Stimulated activated CD4-positive, alpha-beta T cell treated with anti-CD3 and anti-CD28 coated beads, Interleukin-4, amount 100 ng/mL, for 24 hours (primary cell): ENCODE measurements at regions not wholly inside any gene's neighbourhood (a gene's known extent, or its start where the extent isn't known, plus 50 kb on each side); places are given as distances from the start of the nearest gene placed in this dataset.

ENCODE experiments used
- DNase-seq: peaks from one replicate; pipeline ENCODE4 v3.0.0-alpha.2; 2020

DNA sequence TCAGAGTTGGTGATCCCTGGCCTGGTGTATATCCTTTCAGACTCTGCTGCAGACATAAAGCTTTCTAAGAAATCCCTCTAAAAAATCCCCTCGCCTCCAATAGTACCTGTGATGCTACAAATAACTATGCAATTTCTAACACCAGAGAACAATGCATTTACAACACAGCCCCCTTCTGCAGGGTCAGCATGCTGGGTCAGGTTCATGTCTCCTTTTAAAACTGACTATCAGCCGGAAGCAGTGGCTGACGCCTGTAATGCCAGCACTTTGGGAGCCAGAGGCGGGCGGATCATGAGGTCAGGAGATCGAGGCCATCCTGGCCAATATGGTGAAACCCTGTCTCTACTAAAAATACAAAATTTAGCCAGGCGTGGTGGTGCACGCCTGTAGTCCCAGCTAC is 77.0 kb upstream of the SPATA12 start:
- no peak for DNase-seq

GRCh38 chr3:56981445-56982230 is 78.8 kb upstream of the SPATA12 start:
- no peak for DNase-seq

GRCh38 chr3:56980798-56981390 is 79.6 kb upstream of the SPATA12 start:
- peak; percentile 70 for DNase-seq

- DNase-seq: no peak
Measured at GRCh38 chr3:56980243-56980642, 80.2 kb upstream of the SPATA12 start.

- no peak for DNase-seq
Measured at GRCh38 chr3:56979791-56980190, 80.7 kb upstream of the SPATA12 start.

DNA sequence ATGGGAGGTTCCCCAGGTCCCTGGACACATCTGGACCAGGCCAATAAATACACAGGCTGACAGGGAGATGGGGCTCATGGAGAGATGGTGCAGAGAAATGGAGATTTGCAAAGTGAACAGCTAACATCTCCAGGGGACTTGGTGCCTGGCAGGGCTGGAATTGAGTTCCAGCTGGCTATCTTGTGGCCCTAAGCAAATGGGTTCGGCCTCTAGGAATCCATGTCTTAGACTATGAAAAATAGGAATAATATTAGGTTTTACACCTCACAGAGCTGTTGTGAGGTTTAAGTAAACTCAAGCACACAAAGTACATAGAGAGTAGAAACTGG is 82.9 kb upstream of the SPATA12 start:
- no peak for DNase-seq

DNA sequence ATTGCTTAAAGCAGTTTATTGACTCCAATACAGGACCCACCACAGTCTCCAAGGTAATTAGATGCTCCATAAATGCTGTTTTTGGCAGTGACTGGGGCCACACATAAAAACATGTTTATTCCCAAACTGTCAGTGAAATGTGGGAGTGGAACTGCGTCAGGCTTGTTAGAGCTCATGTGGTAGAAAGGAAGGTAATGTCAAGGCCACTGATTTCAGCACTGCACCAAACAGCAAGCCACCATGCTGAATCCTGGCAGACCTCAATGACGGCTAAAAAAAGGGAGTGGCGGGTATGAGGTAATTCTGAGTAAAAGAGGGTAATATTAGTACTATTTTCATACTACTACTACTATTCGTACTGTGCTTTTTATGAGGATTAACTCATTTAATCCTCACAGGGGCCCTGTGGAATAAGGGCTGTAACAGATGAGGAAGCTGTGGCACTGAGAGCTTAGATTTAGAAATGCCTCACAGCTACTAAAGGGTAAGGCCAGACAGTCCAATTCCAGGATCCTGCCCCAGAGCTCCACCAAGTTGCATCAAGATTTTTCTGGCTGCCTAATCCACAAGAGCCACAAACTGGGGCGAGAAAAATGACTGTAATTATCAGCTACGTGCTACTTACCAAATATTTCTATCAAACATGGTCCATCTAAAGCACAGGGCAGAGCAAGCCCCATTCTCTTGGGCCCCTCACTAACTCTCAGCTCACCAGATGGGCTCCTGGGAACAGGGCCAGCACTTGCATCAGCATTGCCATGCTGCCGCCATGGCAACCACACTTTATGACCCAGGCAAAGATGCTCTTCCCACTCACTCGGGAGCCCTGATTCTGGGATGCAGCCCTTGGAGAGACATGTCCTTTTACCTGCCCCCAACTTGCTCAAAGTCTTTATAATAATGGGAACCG is 83.6 kb upstream of the SPATA12 start:
- no peak for DNase-seq

DNA sequence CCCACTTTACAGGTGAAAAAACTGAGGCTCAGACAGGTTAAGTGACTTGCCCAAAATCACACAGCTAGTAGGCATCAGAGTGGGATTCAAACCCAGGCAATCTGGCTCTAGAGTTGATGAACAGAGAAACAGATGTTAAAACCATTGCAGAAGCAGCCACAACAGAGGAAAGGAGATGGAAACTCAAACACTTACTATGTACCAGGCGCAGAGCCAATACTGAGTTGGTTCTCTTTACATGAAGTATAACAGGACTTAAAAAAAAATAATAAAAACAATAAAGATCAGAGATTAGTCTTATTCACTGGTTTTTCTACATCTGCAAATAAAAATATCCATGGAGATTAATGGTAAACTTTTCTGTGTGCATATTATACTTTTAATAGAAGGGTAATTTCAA is 84.9 kb upstream of the SPATA12 start:
- DNase-seq: no peak

DNA sequence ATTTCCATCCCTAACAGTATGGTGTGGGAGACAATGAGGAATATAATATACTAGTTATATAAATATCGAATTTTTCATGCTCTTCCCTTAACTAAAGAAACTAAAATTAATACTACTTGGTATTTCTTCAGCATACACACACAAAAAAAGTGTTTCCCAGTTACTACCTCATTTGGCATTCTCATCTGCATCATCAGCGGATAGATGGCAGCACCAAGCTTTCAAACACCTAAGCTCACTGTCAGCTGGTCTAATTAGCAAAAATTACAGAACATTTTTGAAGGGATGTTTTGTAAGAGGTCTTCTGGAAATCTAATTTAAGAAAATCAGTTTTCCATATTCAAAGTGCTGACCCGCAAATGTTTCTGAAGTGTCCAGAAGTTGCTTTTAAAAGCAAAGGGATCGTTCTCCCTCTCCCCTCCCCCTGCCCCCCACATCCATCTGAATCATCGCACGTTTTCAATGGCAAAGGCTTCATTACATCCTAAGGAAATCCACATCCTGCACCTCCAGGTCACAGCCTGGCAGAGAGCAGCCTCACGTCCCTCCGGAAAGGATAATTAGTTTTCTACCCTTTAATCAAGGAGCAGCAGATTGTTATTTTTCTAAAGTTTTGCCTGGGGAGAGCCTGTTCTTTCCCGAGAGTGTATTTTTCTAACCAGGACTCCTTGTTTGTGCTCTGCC is 86.1 kb upstream of the SPATA12 start:
- no peak for DNase-seq

GRCh38 chr3:56971816-56972215 is 88.6 kb upstream of the SPATA12 start:
- DNase-seq: no peak

GRCh38 chr3:56971261-56971660 is 89.2 kb upstream of the SPATA12 start:
- no peak for DNase-seq

GRCh38 chr3:56970461-56970879 is 90.0 kb upstream of the SPATA12 start:
- DNase-seq: no peak

- no peak for DNase-seq
Measured at GRCh38 chr3:56969851-56970250, 90.6 kb upstream of the SPATA12 start.

- no peak for DNase-seq
Measured at GRCh38 chr3:56966509-56966908, 94.0 kb upstream of the SPATA12 start.

GRCh38 chr3:56966104-56966503 is 94.4 kb upstream of the SPATA12 start:
- no peak for DNase-seq

GRCh38 chr3:56962922-56963321 is 97.5 kb upstream of the SPATA12 start:
- DNase-seq: no peak

GRCh38 chr3:56962206-56962605 is 98.3 kb upstream of the SPATA12 start:
- no peak for DNase-seq

- DNase-seq: peak; percentile 7
Measured at GRCh38 chr3:56960234-56960917, 100.1 kb upstream of the SPATA12 start.

DNA sequence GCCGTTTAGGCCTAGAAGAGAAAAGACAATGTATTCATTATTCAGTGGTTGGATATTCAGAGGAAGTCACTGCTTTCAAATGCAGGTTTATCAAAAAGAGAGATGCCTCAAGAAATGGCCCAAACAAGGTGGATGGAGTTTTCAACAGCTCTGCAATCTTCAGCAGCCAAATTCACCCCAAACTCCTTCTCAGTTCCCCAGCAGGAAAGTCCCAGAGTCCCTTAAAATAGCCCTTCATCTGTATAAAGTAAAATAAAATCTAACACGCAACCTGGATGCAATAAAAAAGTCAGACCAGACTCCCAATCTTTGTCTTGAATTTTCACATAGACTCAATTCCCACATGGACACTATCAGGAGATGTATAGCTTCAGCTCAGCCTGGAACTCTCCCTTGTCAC is 101.6 kb upstream of the SPATA12 start:
- DNase-seq: no peak

GRCh38 chr3:56957522-56957921 is 102.9 kb upstream of the SPATA12 start:
- DNase-seq: no peak

GRCh38 chr3:56956906-56957305 is 103.6 kb upstream of the SPATA12 start:
- no peak for DNase-seq

- DNase-seq: no peak
Measured at GRCh38 chr3:56955492-56956111, 104.9 kb upstream of the SPATA12 start.
